HG02610 (cell line): ENCODE measurements at regions not wholly inside any gene's neighbourhood (a gene's known extent, or its start where the extent isn't known, plus 50 kb on each side); places are given as distances from the start of the nearest gene placed in this dataset.

ENCODE experiments used
- ATAC-seq: cut with Tn5 transposase; IDR thresholded peaks from one replicate; pipeline ENCODE4 v1.9.1; 2021; ENCODE audit warnings: mild to moderate bottlenecking, moderate library complexity; ENCODE audit not compliant: unreplicated experiment

DNA sequence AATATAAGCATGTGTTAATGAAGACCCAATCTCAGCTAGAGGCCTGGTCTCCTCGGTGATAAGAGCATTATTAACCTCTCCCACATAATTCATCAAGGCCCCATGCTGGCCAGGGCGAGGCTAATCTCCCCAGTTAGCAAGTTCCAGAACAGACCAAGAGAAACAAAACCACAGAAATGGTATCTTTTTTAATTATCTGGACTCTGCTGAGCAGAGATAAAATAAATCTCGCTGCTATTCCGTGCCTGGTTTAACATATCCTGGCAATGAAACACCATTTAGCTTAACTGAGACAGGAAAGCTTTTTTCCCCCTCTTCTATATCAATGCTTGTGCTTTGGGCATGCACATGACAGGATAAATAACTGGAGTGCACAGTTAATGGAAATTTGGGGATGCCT is 72.5 kb upstream of the ARHGEF3 start:
- ATAC-seq, result no peak

GRCh38 chr3:56870436-56870835 is 68.7 kb upstream of the ARHGEF3 start:
- no peak for ATAC-seq

- no peak for ATAC-seq
These were observed 67.6 kb upstream of the ARHGEF3 start for GRCh38 chr3:56869157-56869889.

DNA sequence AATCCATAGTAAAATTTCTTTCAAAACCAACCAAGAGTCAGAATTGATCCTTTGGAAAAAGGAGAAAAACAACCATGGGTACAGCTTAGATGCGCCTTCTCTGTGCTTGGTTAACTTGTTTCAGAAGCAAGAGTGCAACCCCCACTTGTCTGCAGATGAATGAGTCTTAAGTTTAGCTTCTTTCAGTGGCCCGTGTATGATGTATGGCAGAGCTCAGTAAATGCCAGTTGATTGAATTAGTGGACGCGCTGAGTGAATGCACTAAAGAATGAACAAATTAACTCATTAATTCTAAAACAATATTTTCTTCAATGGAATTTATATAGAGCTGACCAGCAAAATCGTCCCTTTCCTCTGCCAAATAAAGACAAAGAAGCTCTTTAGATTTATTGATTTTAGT is 67.0 kb upstream of the ARHGEF3 start:
- no peak for ATAC-seq

GRCh38 chr3:56867671-56868070 is 65.9 kb upstream of the ARHGEF3 start:
- ATAC-seq, result no peak

- no peak for ATAC-seq
These were observed 63.3 kb upstream of the ARHGEF3 start for GRCh38 chr3:56864918-56865524.

DNA sequence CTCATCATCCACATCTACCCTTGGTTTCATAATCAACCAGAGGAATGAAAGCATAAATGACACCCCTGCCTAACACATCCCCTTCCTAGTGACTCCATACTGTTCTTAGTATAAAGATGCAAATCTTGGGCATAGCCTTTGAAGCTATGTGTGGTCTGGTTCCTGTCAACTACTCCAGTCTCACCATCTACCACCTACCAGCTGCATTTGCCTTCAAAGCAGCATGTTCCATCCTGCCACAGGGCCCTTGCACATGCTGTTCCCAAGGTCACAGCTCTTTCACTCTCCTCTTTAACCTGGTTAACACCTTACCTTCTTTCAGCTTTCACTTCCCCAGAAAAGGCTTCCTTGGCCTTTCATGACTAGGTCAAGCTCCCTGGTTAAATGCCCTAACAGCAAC is 62.3 kb upstream of the ARHGEF3 start:
- no peak for ATAC-seq

- ATAC-seq, result no peak
These were observed 60.8 kb upstream of the ARHGEF3 start for GRCh38 chr3:56862352-56863062.

DNA sequence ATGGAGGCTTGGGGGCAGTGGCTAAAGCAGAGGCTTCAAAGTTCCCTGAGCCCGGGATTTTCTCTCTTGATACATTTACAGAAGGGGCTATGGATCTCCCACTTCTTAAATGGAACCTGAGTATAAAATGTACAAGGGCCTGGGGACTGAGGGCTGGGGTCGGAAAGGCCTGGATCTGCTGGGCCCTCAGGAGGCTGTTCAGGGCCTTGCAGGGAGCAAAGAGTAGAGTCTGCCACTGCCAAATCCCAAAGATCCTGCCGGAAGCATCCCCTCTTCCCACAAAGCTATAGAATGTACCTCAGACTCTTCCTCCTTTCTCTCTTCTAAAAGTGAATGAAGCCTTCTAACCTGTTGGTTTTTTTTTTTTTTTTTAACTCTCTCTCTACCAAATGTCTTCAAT is 59.8 kb upstream of the ARHGEF3 start:
- ATAC-seq, result no peak

GRCh38 chr3:56860939-56861338 is 59.2 kb upstream of the ARHGEF3 start:
- ATAC-seq, result no peak

GRCh38 chr3:56860351-56860750 is 58.6 kb upstream of the ARHGEF3 start:
- ATAC-seq, result no peak

GRCh38 chr3:56858331-56858730 is 56.6 kb upstream of the ARHGEF3 start:
- ATAC-seq, result no peak

- ATAC-seq, result no peak
These were observed 55.4 kb upstream of the ARHGEF3 start for GRCh38 chr3:56857178-56857577.

GRCh38 chr3:56856752-56857151 is 55.0 kb upstream of the ARHGEF3 start:
- no peak for ATAC-seq

- no peak for ATAC-seq
These were observed 54.2 kb upstream of the ARHGEF3 start for GRCh38 chr3:56855856-56856512.

DNA sequence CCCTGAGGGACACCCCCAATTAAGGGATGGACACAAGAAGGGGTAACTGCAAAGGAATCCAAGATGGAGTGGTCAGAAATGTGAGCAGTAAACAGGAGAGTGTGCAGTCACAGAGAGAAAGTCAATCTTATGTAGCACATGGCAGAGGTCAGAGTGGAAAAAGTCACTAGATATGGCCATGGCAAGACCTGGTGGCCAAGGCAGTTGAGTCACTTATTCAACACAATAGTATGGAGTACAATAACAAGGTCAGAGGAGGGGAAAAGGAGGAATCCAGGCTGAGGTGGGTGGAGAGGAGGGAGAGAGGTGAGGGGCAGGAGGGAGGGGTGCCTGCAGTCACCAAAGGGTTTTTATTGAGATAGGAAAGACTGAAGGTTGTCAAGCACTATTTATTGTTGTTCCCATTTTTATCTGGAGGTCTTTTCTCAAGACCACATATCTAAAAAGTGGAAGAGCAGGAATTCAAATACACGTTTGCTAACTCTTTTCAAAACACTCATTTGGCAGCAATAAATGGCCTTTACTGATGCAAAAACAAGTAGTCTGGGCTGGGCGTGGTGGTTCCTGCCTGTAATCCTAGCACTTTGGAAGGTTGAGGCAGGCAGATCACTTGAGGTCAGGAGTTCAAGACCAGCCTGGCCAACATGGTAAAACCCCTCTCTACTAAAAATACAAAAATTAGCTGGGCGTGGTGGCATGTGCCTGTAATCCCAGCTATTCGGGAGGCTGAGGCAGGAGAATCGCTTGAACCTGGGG is 53.3 kb upstream of the ARHGEF3 start:
- no peak for ATAC-seq

DNA sequence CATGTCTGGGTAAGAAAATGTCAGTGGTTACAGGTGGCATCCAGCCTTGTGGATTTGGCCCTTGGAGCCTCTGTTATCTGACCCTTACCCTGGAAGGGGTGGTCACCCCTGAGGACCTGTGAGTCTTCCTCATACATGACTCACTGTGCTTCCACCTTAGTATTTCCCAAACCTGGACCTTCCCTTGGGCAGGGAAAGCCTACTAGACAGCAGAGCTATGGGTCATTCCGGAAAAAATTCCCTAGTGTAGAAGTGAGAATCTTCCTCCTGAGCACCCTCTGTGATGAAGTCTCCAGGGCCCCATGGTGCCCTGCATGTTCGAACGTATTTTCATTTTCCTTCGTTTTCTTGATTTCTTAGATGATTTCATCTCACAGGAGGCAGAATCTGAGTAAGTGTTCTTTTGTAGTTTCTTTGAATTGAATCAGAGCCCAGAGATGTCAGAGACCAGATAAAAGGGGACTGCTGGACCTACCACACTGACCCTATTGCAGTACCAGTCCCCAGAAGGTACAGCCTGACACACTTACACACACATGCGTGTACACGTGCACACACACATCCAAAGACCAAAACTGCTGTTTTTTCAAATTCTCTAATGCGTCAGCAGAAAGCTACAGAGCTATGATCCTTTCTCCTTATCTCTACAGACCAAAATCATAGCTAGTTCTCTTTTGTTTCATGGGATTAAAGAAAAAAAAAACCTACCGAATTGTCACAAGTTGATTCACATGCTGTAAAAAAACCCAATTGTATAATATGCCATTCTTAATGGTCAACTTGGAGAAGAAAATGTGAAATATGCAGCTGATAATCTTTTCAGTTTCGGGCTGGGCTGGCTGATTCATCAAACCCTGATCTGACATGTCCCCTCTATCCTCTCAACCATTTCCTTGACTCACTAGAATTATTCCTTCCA is 50.5 kb upstream of the ARHGEF3 start:
- ATAC-seq, result no peak
